ENCODE measurements at regions not wholly inside any gene's neighbourhood (a gene's known extent, or its start where the extent isn't known, plus 50 kb on each side); places are given as distances from the start of the nearest gene placed in this dataset.

GRCh38 chr5:174221946-174222345, 176.4 kb downstream of the NSG2 start:
- Mint-ChIP-seq H3K4me1 (peaks cover 6% of the 10 kb centered on the region), H3K36me3 (no peaks in the 10 kb centered on the region), H3K27ac (no peak overlapping the region), H3K4me3 (no peak overlapping the region), H3K9me3 (no peaks in the 10 kb centered on the region), H3K27me3 (ENCODE audit: insufficient read depth, low read depth) (peaks cover 5% of the 10 kb centered on the region)
- no peaks in the 10 kb centered on the region for H3K27me3 ChIP-seq
- H3K9ac ChIP-seq: no peak overlapping the region
- TF ChIP-seq EZH2phosphoT487 (IDR thresholded peaks at IDR 0.05) (no peak), CTCF (IDR thresholded peaks at IDR 0.05) (no peak), EZH2 (IDR thresholded peaks at IDR 0.05) (no peak)
- H4K20me1 ChIP-seq (ENCODE audit: low read depth): no peaks in the 10 kb centered on the region
- H2AFZ ChIP-seq (replicated peaks): no peak overlapping the region
- no peaks in the 10 kb centered on the region for H3K36me3 ChIP-seq
- no peaks in the 10 kb centered on the region for H3F3A ChIP-seq (ENCODE audit: low read depth)
- DNase-seq (ENCODE audit: low spot score): no peak
- H3K4me3 ChIP-seq: no peak overlapping the region
- H3K4me2 ChIP-seq: no peak overlapping the region
- H3K27ac ChIP-seq: no peak overlapping the region
- H3K4me1 ChIP-seq: peaks cover 11% of the 10 kb centered on the region
- H3K9me3 ChIP-seq (ENCODE audit: low read depth): no peaks in the 10 kb centered on the region
- no peaks in the 10 kb centered on the region for H3K79me2 ChIP-seq (ENCODE audit: low read depth)

GRCh38 chr5:174222891-174223290, 177.4 kb downstream of the NSG2 start:
- H3F3A ChIP-seq (ENCODE audit: low read depth): no peaks in the 10 kb centered on the region
- H2AFZ ChIP-seq (replicated peaks): no peak overlapping the region
- H3K4me1 Mint-ChIP-seq: peaks cover 10% of the 10 kb centered on the region
- H3K27me3 ChIP-seq: no peaks in the 10 kb centered on the region
- DNase-seq (ENCODE audit: low spot score): no peak
- H3K36me3 ChIP-seq: no peaks in the 10 kb centered on the region
- H3K9me3 Mint-ChIP-seq: no peaks in the 10 kb centered on the region
- H3K79me2 ChIP-seq (ENCODE audit: low read depth): no peaks in the 10 kb centered on the region
- H3K4me2 ChIP-seq: no peak overlapping the region
- H3K27ac Mint-ChIP-seq: no peak overlapping the region
- H3K27me3 Mint-ChIP-seq (ENCODE audit: insufficient read depth, low read depth): peaks cover 5% of the 10 kb centered on the region
- H3K4me3 Mint-ChIP-seq: no peak overlapping the region
- H3K4me1 ChIP-seq: peaks cover 11% of the 10 kb centered on the region
- H3K9me3 ChIP-seq (ENCODE audit: low read depth): no peaks in the 10 kb centered on the region
- H3K9ac ChIP-seq: no peak overlapping the region
- TF ChIP-seq CTCF (IDR thresholded peaks at IDR 0.05) (no peak), EZH2 (IDR thresholded peaks at IDR 0.05) (no peak), EZH2phosphoT487 (IDR thresholded peaks at IDR 0.05) (no peak)
- no peak overlapping the region for H3K27ac ChIP-seq
- H3K4me3 ChIP-seq: no peak overlapping the region
- H3K36me3 Mint-ChIP-seq: no peaks in the 10 kb centered on the region
- no peaks in the 10 kb centered on the region for H4K20me1 ChIP-seq (ENCODE audit: low read depth)

GRCh38 chr5:174223355-174223754, 177.8 kb downstream of the NSG2 start:
- H3F3A ChIP-seq (ENCODE audit: low read depth): no peaks in the 10 kb centered on the region
- H3K79me2 ChIP-seq (ENCODE audit: low read depth): no peaks in the 10 kb centered on the region
- no peak overlapping the region for H2AFZ ChIP-seq (replicated peaks)
- no peak for DNase-seq (ENCODE audit: low spot score)
- H3K4me3 Mint-ChIP-seq: no peak overlapping the region
- H3K27ac Mint-ChIP-seq: no peak overlapping the region
- no peak overlapping the region for H3K9ac ChIP-seq
- peaks cover 11% of the 10 kb centered on the region for H3K4me1 ChIP-seq
- no peak overlapping the region for H3K4me2 ChIP-seq
- H4K20me1 ChIP-seq (ENCODE audit: low read depth): no peaks in the 10 kb centered on the region
- H3K4me3 ChIP-seq: no peak overlapping the region
- H3K9me3 Mint-ChIP-seq: no peaks in the 10 kb centered on the region
- peaks cover 5% of the 10 kb centered on the region for H3K27me3 Mint-ChIP-seq (ENCODE audit: insufficient read depth, low read depth)
- H3K36me3 Mint-ChIP-seq: no peaks in the 10 kb centered on the region
- H3K36me3 ChIP-seq: no peaks in the 10 kb centered on the region
- no peaks in the 10 kb centered on the region for H3K9me3 ChIP-seq (ENCODE audit: low read depth)
- TF ChIP-seq CTCF (IDR thresholded peaks at IDR 0.05) (no peak), EZH2phosphoT487 (IDR thresholded peaks at IDR 0.05) (no peak), EZH2 (IDR thresholded peaks at IDR 0.05) (no peak)
- no peaks in the 10 kb centered on the region for H3K27me3 ChIP-seq
- H3K4me1 Mint-ChIP-seq: peaks cover 13% of the 10 kb centered on the region
- no peak overlapping the region for H3K27ac ChIP-seq

Data from neural progenitor cell (in vitro differentiated cells).